H1 (cell line): ENCODE measurements at regions not wholly inside any gene's neighbourhood (a gene's known extent, or its start where the extent isn't known, plus 50 kb on each side); places are given as distances from the start of the nearest gene placed in this dataset.

Experiments
- GABPA ChIP-seq: IDR thresholded peaks from 2 replicates; pipeline ENCODE4 v1.6.1; 2011; ENCODE audit warnings: mild to moderate bottlenecking, low read length, moderate library complexity, borderline replicate concordance; ENCODE audit not compliant: insufficient read depth

GRCh38 chr10:91137822-91138221 is 82.6 kb upstream of the PCGF5 start (continued):
- no peak for TF ChIP-seq GABPA
